ENCODE measurements at regions not wholly inside any gene's neighbourhood (a gene's known extent, or its start where the extent isn't known, plus 50 kb on each side); places are given as distances from the start of the nearest gene placed in this dataset.
"Not testable (repeated sequence)": the region's sequence is repeated elsewhere in the genome, so short reads cannot be mapped to it uniquely, and the experiment has no call there.

DNA sequence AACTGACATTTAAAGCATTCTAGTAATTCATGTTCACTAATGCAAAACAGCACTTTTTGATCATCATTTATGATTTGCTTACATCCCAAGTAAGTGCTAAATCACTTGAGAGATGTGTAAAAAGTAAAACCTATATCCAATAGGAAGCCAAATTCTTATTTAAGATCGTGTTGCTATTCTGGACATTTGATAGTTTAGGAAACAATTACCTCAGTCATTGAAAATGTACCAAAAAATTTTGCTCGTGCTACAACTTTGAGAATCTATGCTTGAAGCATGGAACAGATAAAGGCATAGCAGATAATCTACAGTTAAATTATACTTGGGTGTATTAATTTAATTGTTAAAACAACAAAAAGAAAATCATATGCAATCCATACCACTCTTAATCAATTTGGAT lies 571.6 kb upstream of the NR2F2 start:
- DNase-seq (ENCODE audit: low spot score) = no peak

DNA sequence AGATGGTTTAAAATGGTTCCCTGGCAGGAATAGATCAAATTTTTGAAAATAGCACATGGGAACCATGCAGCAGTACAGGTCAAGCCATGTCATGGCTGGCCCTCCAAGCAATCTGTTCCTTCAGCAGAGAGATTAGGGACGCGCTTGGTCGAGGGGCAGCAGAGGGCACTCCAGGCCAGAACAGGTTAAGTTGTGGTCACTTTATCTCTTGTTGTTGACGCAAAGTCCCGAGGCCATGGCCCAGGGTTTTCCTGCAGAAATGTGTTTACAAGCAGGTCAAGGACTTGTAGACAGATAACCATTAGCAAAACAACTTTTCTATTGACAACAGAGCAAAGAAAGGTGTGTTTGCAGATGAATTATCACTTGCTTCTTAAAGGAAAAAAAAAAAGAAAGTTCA lies 570.0 kb upstream of the NR2F2 start:
- DNase-seq (ENCODE audit: low spot score) = peak; percentile 35

- no peak for DNase-seq (ENCODE audit: low spot score)
These were observed 568.9 kb upstream of the NR2F2 start for GRCh38 chr15:95761501-95762165.

GRCh38 chr15:95763426-95763825 lies 567.1 kb upstream of the NR2F2 start:
- DNase-seq (ENCODE audit: low spot score) = no peak

DNA sequence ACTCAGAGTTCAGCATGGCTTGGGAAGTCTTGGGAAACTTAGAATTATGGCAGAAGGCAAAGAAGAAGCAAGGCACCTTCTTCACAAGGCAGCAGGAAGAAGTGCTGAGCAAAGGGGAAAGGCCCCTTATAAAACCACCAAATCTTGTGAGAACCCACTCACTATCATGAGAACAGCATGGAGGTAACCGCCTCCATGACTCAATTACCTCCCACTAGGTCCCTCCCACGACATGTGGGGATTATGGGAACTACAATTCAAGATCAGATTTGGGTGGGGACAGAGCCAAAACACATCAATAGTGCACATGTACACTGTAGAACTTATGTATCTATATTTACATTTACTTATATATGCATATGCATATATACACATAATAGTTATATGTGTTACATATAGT lies 565.3 kb upstream of the NR2F2 start:
- DNase-seq (ENCODE audit: low spot score) = no peak

DNA sequence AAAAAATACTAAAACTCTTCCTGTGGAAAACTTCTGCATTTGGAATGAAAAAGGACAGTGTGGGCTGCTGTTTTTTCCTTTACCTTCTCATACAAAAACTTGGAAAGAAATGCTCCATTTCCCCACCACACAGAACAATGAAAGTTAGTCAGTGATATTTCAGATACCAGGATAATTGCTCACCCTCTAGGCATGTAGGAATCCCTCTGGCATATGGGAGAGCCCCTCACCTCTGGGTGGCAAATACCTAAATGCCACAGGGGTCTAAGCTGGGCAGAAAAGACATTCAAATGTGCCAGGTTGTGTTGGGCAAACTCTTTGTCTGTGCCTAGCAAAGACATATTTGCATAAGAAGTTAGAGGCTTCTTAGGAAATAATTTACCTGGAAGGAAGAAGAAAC lies 560.3 kb upstream of the NR2F2 start:
- DNase-seq (ENCODE audit: low spot score) = no peak

GRCh38 chr15:95772982-95773381 lies 557.5 kb upstream of the NR2F2 start:
- no peak for DNase-seq (ENCODE audit: low spot score)

GRCh38 chr15:95784508-95784907 lies 546.0 kb upstream of the NR2F2 start:
- DNase-seq (ENCODE audit: low spot score) = no peak

DNA sequence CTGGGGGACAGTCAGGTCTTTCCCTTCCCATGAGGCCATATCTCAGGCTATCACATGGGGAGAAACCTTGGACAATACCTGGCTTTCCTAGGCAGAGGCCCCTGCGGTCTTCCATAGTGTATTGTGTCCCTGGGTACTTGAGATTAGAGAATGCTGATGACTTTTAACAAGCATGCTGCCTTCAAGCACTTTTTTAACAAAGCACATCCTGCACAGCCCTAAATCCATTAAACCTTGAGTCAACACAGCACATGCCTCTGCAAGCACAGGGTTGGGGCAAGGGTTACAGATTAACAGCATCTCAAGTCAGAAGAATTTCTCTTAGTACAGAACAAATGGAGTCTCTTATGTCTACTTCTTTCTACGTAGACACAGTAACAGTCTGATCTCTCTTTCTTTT lies 545.2 kb upstream of the NR2F2 start:
- not testable (repeated sequence) for DNase-seq (ENCODE audit: low spot score)

DNA sequence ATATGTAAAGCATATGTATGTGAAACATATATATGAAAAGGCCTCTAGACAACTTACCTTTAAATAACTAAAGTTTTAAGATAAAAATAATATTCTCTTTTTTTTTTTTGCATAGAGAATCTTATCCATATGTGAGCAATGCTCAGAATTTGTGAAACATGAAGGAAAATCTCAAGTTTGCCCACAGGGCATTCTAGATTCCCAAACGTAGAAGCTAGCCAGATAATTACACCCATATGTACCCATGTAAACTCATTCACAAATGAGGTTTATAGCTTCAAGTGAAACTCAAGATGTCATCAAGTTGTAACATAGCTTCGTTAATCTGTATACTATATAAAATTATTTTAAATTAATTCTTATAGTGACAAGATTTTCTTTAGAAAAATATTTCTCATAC lies 537.3 kb upstream of the NR2F2 start:
- no peak for DNase-seq (ENCODE audit: low spot score)

DNA sequence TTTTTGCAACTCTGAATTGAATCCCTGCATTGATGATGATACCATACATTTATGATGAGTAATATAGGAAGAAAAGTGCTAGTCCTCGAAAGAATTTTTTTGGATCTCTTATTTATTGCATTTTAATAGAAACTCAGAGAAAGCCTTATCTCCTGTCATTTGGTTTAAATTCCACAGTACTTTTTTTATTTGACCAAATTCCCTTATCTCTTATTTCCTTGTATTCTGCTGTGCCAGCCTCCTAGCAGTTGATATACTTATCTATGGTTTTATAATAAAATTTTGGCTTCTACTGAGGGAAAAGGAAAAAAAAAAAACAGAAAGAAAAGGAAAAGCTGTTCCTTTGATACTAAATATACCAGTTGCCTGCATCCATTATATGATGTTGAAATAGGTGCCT lies 535.1 kb upstream of the NR2F2 start:
- DNase-seq (ENCODE audit: low spot score) = no peak

- DNase-seq (ENCODE audit: low spot score) = peak; percentile 2
These were observed 531.0 kb upstream of the NR2F2 start for GRCh38 chr15:95799286-95800200.

DNA sequence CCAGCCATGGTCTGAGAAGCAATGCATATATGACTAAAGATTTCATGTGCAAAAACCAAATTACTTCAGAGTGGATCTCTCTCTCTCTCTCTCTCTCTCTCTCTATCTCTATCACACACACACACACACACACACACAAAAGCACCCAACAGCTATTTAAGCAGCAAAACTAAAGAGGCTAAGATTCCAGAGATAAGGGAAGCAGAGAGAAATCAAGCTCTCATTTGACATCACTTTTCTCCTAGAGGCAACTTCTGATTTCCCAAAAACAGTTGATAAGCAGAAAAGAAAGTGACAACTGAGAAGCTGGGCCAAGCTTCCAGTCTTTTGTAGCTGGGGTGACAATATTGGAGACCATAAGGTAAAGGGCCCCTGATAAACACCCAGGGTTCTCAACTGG lies 526.0 kb upstream of the NR2F2 start:
- DNase-seq (ENCODE audit: low spot score) = no peak

- no peak for DNase-seq (ENCODE audit: low spot score)
These were observed 518.0 kb upstream of the NR2F2 start for GRCh38 chr15:95812491-95812890.

DNA sequence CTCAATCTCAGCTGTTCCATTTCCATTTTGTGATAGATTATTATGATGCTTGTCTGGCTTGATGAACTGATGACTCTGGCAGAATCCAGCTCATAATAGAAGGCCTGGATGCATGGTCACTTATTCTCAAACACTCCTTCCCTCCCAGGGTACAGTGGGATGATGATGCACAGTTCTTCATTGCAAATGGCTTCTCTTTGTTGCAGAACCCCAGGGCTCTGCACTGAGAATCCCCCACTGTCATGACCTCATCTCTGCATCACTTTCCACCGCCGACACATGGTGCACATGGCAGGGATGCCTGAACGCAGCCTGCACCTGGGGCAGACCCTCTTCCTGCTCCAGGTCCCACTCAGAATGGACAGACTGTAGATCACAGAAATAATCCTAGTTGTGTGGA lies 515.6 kb upstream of the NR2F2 start:
- no peak for DNase-seq (ENCODE audit: low spot score)

GRCh38 chr15:95816591-95816990 lies 513.9 kb upstream of the NR2F2 start:
- no peak for DNase-seq (ENCODE audit: low spot score)

- no peak for DNase-seq (ENCODE audit: low spot score)
These were observed 507.5 kb upstream of the NR2F2 start for GRCh38 chr15:95822961-95823360.

DNA sequence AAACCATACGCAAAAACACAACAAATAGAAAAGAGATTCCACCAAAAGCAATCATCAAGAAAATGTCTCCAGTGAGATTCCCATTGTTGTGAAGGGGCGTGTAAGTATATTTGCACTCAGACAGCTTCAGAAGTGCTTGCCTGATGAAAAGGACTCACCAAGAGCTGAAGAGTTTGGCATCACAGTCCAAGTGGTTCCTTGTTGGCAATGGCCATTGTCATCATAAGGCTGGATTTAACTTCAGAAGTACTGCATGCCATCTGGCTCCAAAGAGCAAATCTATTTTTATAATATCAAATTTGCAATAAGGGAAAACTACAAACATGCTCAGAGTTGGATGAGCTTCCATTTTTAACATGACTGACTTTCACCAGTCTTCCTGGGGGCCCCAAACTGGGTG lies 505.3 kb upstream of the NR2F2 start:
- DNase-seq (ENCODE audit: low spot score) = no peak

DNA sequence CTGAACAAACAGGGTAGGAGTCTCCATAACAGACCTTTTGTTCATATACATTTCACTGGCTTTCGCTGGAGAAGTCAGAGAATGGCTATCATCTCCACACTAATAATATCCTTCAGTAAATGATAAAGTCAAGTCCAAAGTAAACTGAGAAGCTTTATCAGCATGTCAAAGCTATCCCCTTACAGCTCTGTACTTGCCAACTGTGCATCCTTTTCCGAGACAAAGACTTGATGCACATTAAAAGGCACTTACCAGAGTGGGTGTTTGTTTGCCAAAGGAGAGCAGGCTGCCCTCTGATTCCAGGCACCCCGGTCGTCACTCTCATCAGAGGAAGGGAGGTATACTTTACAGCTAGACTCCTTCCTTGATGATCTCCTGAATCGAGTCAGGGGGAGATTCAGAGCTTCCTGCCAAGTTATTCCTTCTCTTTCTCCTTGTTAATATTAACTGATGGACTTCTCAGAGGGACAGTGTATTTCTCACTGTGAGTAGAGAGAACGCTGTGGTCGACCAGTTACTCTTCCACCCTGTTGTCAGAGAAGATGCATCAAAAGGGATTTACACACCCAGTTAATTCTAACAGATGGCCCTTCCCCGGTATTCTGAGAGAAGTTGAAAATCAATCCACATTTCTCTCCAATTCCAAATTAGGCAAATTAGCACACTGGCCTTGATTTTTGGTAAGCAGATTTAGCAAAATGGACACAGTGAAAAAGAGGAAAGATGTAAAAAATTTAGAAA lies 504.7 kb upstream of the NR2F2 start:
- DNase-seq (ENCODE audit: low spot score) = no peak

- DNase-seq (ENCODE audit: low spot score) = no peak
These were observed 503.9 kb upstream of the NR2F2 start for GRCh38 chr15:95826412-95827195.

GRCh38 chr15:95829062-95829461 lies 501.4 kb upstream of the NR2F2 start:
- DNase-seq (ENCODE audit: low spot score) = no peak

DNA sequence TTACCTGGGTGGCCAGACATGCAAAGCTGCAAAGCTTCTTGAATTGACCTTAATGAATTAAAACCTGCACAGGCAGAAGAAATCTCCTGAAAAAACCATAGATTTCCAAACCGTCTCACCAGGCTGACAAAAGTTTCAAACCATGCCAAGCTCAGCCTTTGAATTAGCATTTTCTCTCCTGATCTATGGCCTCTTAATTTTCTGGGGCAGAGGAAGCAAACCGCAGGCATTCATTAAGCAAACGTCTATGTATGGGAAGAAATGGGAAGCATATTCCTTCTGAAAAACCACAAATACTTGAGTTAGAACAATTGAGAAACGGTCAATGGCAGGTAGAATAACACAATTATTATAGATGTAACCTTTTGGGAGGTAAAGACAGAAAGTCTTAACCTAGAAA lies 500.2 kb upstream of the NR2F2 start:
- no peak for DNase-seq (ENCODE audit: low spot score)
